ENCODE measurements at regions not wholly inside any gene's neighbourhood (a gene's known extent, or its start where the extent isn't known, plus 50 kb on each side); places are given as distances from the start of the nearest gene placed in this dataset.

- H3K27ac ChIP-seq (ENCODE audit: control insufficient read depth, insufficient read depth, low read length) = no peak overlapping the region
- peak overlapping the region; percentile 67 for H2AFZ ChIP-seq (ENCODE audit: control insufficient read depth, low read length)
- H3K36me3 ChIP-seq (ENCODE audit: control insufficient read depth in 2 of 2, extremely low read depth in 1 of 2, insufficient read depth in 2 of 2, low read length in 2 of 2) = no peaks in the 10 kb centered on the region
- FAIRE-seq = no peak
- H3K9ac ChIP-seq (ENCODE audit: control insufficient read depth, extremely low read depth, insufficient read depth, low read length) = no peak overlapping the region
- no peaks in the 10 kb centered on the region for H3K27me3 ChIP-seq (ENCODE audit: control insufficient read depth, extremely low read depth, insufficient read depth, low read length)
- peak overlapping the region; percentile 36 for H3K4me2 ChIP-seq (ENCODE audit: control insufficient read depth, extremely low read depth, insufficient read depth, low read depth, low read length)
- no peaks in the 10 kb centered on the region for H4K20me1 ChIP-seq (ENCODE audit: control insufficient read depth, extremely low read depth, insufficient read depth, low read length)
- H3K4me1 ChIP-seq (ENCODE audit: control insufficient read depth, extremely low read depth, insufficient read depth, low read length) = peaks cover 30% of the 10 kb centered on the region
- no peak for TF ChIP-seq EZH2 (IDR thresholded peaks at IDR 0.05; ENCODE audit: low read length)
- no peak for TF ChIP-seq CTCF (optimal IDR thresholded peaks at IDR 0.05 in 1 of 3, IDR thresholded peaks at IDR 0.05 in 1 of 3, conservative IDR thresholded peaks at IDR 0.05 in 1 of 3; ENCODE audit: extremely low read depth in 1 of 3, insufficient read depth in 2 of 3, low read length in 3 of 3)
- no peak for DNase-seq (ENCODE audit: low read depth, low spot score)
- dilution Hi-C loops (cut with MboI; ENCODE audit: extremely low pct_ligation_motif_present, low sequenced_read_pairs) = no loop called here
- no peaks in the 10 kb centered on the region for H3K79me2 ChIP-seq (ENCODE audit: control insufficient read depth, insufficient read depth, low read length)
- H3K4me3 ChIP-seq (ENCODE audit: control insufficient read depth in 2 of 3, extremely low read depth in 1 of 3, insufficient read depth in 2 of 3, low read depth in 1 of 3, low read length in 3 of 3) = no peak overlapping the region
- no peaks in the 10 kb centered on the region for H3K9me1 ChIP-seq (ENCODE audit: control insufficient read depth, extremely low read depth, insufficient read depth, low read length)
- no peaks in the 10 kb centered on the region for H3K9me3 ChIP-seq (ENCODE audit: control insufficient read depth, low read depth, low read length)
Measured at GRCh38 chr12:43289426-43289801, 262.6 kb downstream of the ADAMTS20 start.

GRCh38 chr12:43288671-43289425, 263.2 kb downstream of the ADAMTS20 start:
- peak overlapping the region; percentile 67 for H2AFZ ChIP-seq (ENCODE audit: control insufficient read depth, low read length)
- peaks cover 34% of the 10 kb centered on the region for H3K4me1 ChIP-seq (ENCODE audit: control insufficient read depth, extremely low read depth, insufficient read depth, low read length)
- peak overlapping the region; percentile 50 for H3K4me2 ChIP-seq (ENCODE audit: control insufficient read depth, extremely low read depth, insufficient read depth, low read depth, low read length)
- no peaks in the 10 kb centered on the region for H3K9me1 ChIP-seq (ENCODE audit: control insufficient read depth, extremely low read depth, insufficient read depth, low read length)
- DNase-seq (ENCODE audit: low read depth, low spot score) = no peak
- FAIRE-seq = peak; percentile 34
- no peak overlapping the region for H3K4me3 ChIP-seq (ENCODE audit: control insufficient read depth in 2 of 3, extremely low read depth in 1 of 3, insufficient read depth in 2 of 3, low read depth in 1 of 3, low read length in 3 of 3)
- H3K79me2 ChIP-seq (ENCODE audit: control insufficient read depth, insufficient read depth, low read length) = no peaks in the 10 kb centered on the region
- no peak for TF ChIP-seq EZH2 (IDR thresholded peaks at IDR 0.05; ENCODE audit: low read length)
- no peak for TF ChIP-seq CTCF (optimal IDR thresholded peaks at IDR 0.05 in 1 of 3, IDR thresholded peaks at IDR 0.05 in 1 of 3, conservative IDR thresholded peaks at IDR 0.05 in 1 of 3; ENCODE audit: extremely low read depth in 1 of 3, insufficient read depth in 2 of 3, low read length in 3 of 3)
- dilution Hi-C loops (cut with MboI; ENCODE audit: extremely low pct_ligation_motif_present, low sequenced_read_pairs) = no loop called here
- H4K20me1 ChIP-seq (ENCODE audit: control insufficient read depth, extremely low read depth, insufficient read depth, low read length) = no peaks in the 10 kb centered on the region
- no peak overlapping the region for H3K9ac ChIP-seq (ENCODE audit: control insufficient read depth, extremely low read depth, insufficient read depth, low read length)
- no peaks in the 10 kb centered on the region for H3K9me3 ChIP-seq (ENCODE audit: control insufficient read depth, low read depth, low read length)
- no peaks in the 10 kb centered on the region for H3K27me3 ChIP-seq (ENCODE audit: control insufficient read depth, extremely low read depth, insufficient read depth, low read length)
- H3K27ac ChIP-seq (ENCODE audit: control insufficient read depth, insufficient read depth, low read length) = no peak overlapping the region
- no peaks in the 10 kb centered on the region for H3K36me3 ChIP-seq (ENCODE audit: control insufficient read depth in 2 of 2, extremely low read depth in 1 of 2, insufficient read depth in 2 of 2, low read length in 2 of 2)

Data from keratinocyte (primary cell).